ENCODE measurements at regions not wholly inside any gene's neighbourhood (a gene's known extent, or its start where the extent isn't known, plus 50 kb on each side); places are given as distances from the start of the nearest gene placed in this dataset.
A peak's percentile ranks its signal among the peaks of the same experiment; 100 is the strongest.
"Not testable (repeated sequence)": the region's sequence is repeated elsewhere in the genome, so short reads cannot be mapped to it uniquely, and the experiment has no call there.

- DNase-seq, result no peak
These were observed 88.1 kb downstream of the POSTN start for GRCh38 chr13:37510441-37510840.

GRCh38 chr13:37505531-37505930 lies 93.0 kb downstream of the POSTN start:
- no peak for DNase-seq

DNA sequence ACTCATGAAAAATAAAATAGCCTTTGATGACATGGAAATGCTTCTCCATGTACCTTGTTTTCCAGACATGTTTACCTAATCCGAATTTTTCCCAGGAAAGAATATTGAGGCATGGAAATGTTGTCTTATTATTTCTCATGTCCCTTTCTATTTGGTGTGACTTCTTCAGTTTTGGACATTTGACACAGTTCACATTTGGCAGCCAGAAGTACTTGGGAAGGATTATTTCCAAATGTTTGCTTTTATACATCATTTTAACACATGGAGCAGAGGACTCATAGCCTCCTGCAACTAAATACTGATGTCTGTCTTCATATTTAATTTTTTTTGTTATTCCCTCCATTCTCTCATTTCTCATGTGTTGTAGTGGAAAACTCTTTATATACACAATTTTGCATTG lies 94.3 kb downstream of the POSTN start:
- no peak for DNase-seq

DNA sequence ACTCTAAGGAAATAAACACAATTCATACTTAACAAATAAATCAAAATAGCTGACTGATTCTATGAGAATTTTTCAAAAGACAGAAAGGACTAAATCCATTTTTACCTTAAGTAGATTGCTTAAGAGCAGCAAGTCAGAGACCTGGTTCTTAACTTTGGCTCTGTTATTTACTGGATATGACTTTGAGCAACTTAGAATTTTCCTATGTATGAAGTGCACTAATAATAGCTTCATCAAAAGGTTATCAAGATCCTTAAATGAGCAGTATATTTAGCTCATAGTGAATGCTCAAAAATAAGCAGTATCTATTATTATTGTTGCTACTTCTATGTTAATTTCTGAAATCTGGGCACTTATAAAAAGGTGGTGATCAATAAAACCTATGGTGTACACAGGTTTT lies 95.3 kb downstream of the POSTN start:
- no peak for DNase-seq

GRCh38 chr13:37502303-37502993 lies 96.1 kb downstream of the POSTN start:
- DNase-seq, result not testable (repeated sequence)

- no peak for DNase-seq
These were observed 97.4 kb downstream of the POSTN start for GRCh38 chr13:37501187-37501586.

GRCh38 chr13:37495046-37495445 lies 103.5 kb downstream of the POSTN start:
- DNase-seq, result no peak

DNA sequence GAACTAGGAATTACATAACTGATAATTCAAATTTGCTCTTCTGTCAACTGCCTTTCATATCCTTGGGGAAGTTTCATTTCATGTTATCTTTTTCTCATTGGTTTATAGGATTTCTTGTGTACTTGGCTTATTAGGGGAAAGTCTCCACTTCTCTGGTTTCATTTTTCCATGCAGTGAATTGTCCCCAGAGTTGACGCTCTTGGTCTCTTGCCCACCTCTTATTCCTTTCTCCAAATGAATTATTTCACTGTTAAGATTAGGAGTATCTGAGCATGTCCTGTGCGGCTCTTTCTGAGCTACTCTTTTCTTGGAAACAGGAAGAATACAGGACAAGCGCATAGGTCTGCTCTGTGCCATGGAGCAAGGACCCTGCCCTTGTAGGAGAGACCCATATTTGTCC lies 104.8 kb downstream of the POSTN start:
- DNase-seq, result no peak

GRCh38 chr13:37492741-37493514 lies 105.6 kb downstream of the POSTN start:
- DNase-seq, result no peak

DNA sequence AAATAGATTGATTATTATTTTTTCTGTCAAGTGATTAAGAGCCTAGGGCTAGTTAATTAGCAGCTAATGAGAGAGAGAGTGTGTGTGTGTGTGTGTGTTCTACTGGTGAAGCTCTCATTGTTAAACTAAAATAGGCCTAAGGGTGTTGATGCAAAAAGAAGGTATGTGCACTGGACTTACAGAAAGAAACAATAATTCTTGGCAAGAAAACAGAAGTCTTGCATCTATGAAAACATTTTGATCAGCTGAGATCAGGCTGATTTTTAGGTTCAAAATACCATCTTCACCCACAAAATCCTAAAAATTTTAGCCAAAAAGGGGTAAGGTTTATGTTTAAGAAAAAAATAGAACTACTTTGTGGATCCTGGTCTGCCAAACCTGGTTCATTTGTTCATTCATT lies 106.5 kb downstream of the POSTN start:
- DNase-seq, result no peak

DNA sequence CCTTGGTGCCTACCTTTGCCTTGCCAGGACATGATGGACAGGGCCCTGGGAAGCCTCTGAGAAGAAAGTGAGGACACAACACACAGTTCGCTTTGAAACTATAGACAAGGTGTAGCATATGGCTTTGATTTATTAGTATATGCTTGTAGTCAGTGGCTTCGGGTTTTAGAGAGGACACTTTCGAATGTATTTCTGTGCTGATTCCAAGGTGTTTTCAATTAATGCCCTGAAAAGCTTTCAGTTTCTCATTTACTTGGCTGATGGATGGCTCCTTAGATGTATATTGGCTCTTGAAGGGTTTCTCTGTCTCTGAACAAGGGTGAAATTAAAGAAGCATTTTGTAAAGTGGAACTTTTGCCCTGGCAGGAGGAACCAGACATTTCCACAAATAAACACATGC lies 106.9 kb downstream of the POSTN start:
- DNase-seq, result no peak

- DNase-seq, result no peak
These were observed 108.3 kb downstream of the POSTN start for GRCh38 chr13:37490176-37490779.

DNA sequence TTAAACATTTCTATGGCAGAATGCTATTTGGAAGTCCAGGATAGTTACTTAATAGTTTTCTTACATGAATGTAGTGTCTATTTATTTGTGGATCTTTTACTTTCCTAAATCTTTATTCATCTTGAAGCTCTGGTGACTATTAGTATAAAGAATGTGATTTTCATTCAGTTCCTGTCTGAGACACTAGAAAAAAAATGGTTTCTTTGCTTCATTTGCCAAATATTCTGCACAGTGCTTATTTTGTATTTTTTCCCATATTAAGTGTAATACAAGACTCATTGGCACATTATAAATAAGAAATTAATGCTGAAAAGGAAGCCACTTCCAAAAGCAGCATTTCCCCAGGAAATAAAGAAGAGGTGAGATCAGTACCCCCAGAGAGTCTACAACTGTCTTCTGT lies 109.8 kb downstream of the POSTN start:
- no peak for DNase-seq

GRCh38 chr13:37486171-37486681 lies 112.3 kb downstream of the POSTN start:
- no peak for DNase-seq

- DNase-seq, result no peak
These were observed 112.8 kb downstream of the POSTN start for GRCh38 chr13:37485756-37486155.

DNA sequence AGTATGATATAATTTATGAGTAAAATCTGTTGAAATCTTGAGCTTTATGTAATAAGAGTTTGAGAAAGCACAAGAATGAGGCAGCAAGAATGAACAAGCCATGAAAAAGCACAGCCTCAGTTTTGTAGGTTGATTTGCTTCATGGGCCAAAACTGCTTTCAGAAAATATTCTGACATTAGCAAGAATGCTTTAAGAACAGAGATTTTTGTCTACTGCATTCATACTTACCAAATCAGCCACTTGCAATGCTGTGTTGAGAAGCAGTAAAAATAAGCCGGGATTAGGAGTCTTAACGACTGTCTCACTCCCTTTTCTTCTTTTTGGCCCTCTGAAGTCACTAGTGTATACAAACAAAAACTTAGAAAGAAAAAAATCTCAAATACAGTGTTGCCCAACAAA lies 114.5 kb downstream of the POSTN start:
- DNase-seq, result peak; percentile 20

DNA sequence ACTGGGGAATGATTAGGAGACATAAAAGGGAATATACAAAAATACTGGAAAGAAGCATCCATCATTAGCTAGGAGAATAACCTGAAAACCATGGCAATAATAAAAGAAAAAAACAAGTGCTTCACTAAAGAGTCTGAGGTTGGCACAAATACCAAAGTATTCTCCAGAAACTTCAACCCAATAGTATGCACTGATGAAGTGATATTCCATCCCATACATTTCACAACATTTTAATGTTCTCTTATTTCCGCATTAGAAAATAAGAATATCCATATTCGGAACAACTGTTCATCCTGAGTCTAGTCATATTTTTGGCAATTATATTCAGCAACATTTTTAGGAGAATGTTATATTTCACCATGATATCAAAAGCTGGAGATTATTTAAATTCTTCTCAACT lies 116.2 kb downstream of the POSTN start:
- DNase-seq, result no peak

GRCh38 chr13:37481885-37482227 lies 116.7 kb downstream of the POSTN start:
- DNase-seq, result no peak

DNA sequence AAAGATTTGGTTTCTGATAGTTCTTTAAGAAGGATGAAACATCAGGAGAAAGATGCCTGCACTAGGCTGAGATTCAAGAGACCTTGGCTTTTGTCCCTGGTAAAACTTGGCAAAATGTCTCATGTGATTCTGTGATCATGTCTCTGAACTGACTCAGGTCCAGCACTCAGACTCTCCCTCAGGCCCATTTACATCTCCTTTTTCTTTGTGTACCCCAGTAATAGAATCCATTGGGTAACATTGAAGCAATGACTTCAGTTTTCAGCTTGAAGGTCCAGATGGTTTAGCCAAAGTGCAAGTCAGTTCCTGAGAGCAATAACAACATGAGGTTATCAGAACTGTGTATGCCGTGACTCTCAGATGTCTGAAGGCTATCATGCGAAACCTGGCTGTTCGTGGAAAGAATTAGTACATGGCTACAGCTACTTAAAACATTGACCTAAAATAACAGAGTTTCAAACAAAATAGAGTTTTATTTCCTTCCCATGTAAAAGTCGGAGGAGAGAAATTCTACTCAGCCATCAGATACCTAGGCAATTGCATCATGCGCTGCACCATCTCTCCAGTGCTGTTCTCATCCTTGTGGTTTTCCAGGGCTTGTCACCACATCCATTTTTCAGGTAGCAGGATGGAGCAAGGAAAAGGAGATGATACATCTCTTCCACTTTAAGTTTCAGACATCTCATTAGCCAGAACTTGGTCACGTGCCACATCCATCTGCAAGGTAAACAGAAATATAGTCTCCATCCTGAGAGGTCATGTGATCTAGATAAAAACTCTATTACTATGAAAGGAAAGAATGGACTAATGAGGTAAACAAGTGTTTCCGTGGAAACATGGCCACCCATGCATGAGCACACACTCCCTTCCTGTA lies 117.3 kb downstream of the POSTN start:
- no peak for DNase-seq

- no peak for DNase-seq
These were observed 118.7 kb downstream of the POSTN start for GRCh38 chr13:37479916-37480315.

- DNase-seq, result peak; percentile 60
These were observed 121.7 kb downstream of the POSTN start for GRCh38 chr13:37476874-37477273.

- no peak for DNase-seq
These were observed 122.6 kb downstream of the POSTN start for GRCh38 chr13:37475966-37476365.

DNA sequence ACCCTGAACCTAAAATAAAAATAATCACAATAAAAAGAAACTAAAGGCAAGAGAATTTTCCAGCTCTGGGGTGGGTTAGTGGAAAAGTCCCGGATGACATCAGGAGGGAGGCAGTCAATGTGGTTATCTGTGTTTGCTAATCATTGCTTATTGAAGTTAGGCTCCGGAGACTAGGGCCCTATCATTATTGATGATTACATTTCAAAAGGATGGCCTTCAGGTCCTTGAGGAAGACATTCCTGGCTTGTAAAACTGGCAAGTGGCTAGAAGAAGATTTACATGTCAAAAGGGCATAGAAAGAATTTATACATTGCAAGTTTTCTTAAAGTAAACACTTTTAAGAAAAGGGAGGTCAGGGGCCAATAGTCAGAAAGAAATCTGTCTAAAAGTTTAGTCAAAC lies 123.4 kb downstream of the POSTN start:
- no peak for DNase-seq
